Upper lobe of left lung (tissue), 6 donors: ENCODE measurements at regions not wholly inside any gene's neighbourhood (a gene's known extent, or its start where the extent isn't known, plus 50 kb on each side); places are given as distances from the start of the nearest gene placed in this dataset.

Experiments
- ATAC-seq, 2 donors: fragments of 200-7000 bp; cut with Tn5 transposase; one replicate each; pipeline ENCODE4 v1.9.1; 2022; ENCODE audit warnings: mild to moderate bottlenecking in 2 of 2, moderate library complexity in 2 of 2; ENCODE audit not compliant: low FRiP score in 2 of 2
- DNase-seq, 2 donors: peaks; one replicate each; pipeline ENCODE4 v3.0.0-alpha.2; 2019 to 2020
- H3K27ac ChIP-seq, 4 donors: fragments of 200-600 bp; sonication (generic); one replicate each; pipeline ENCODE4 v1.5.1; 2016 to 2019
- H3K27me3 ChIP-seq, 4 donors: fragments of 200-600 bp; sonication (generic); one replicate each; pipeline ENCODE4 v1.5.1; 2017 to 2019
- H3K36me3 ChIP-seq, 4 donors: fragments of 200-600 bp; sonication (generic); one replicate each; pipeline ENCODE4 v1.5.1; 2016 to 2019
- H3K4me1 ChIP-seq, 4 donors: fragments of 200-600 bp; sonication (generic); one replicate each; pipeline ENCODE4 v1.5.1; 2018 to 2019
- H3K4me3 ChIP-seq, 4 donors: fragments of 200-600 bp; sonication (generic); one replicate each; pipeline ENCODE4 v1.5.1; 2017 to 2019; ENCODE audit warnings: mild to moderate bottlenecking in 2 of 4, moderate library complexity in 1 of 4
- H3K9me3 ChIP-seq, 4 donors: fragments of 200-600 bp; sonication (generic); one replicate each; pipeline ENCODE4 v1.5.1; 2018 to 2019
- EP300 ChIP-seq, 4 donors: sonication (generic); formaldehyde crosslinking; IDR thresholded peaks; one replicate each; pipeline ENCODE4 v1.5.1; 2017; ENCODE audit warnings: antibody characterized with exemption in 4 of 4, control low read depth in 2 of 4
- POLR2A ChIP-seq, 4 donors: fragments of 450-650 bp; IDR thresholded peaks; one replicate each; pipeline ENCODE4 v1.5.1; 2016 to 2017; ENCODE audit warnings: antibody characterized with exemption in 4 of 4, mild to moderate bottlenecking in 2 of 4
- POLR2AphosphoS5 ChIP-seq, 2 donors: sonication (generic); formaldehyde crosslinking; IDR thresholded peaks; one replicate each; pipeline ENCODE4 v1.5.1; 2017; ENCODE audit warnings: antibody characterized with exemption in 2 of 2
- WGBS, 2 donors: methylation state at CpG; one replicate each; pipeline ENCODE4 v1.1.5; 2017 to 2018; 5-methylcytosine and 5-hydroxymethylcytosine counted together
- TF ChIP-seq, protein P1 (sequence below), 6 experiments: fragments of 450-650 bp in 4 of 6; fragments of 200-600 bp in 2 of 6; sonication (generic) in 2 of 6; IDR thresholded peaks; one replicate each; pipeline ENCODE4 v1.5.1; 2016 to 2019; ENCODE audit warnings: antibody characterized with exemption in 6 of 6
- donor health status: DM: no; HTN: no; CAD: no; lungs with moderate emphysema.
- donor health status: DM: no; HTN: yes; CAD: no; lungs with severe emphysema.

GRCh38 chr5:143544606-143545005 lies 141.1 kb upstream of the NR3C1 start:
- no peak for DNase-seq
- Histone ChIP-seq H3K27me3 (no peaks in the 10 kb centered on the region), H3K4me3 (no peak overlapping the region), H3K4me1 (no peaks in the 10 kb centered on the region), H3K36me3 (no peaks in the 10 kb centered on the region), H3K27ac (no peak overlapping the region), H3K9me3 (peaks cover 0 to 3% (median under 1%) of the 10 kb centered on the region in 4 donors)
- ATAC-seq: no peak
- TF ChIP-seq, protein P1, sequence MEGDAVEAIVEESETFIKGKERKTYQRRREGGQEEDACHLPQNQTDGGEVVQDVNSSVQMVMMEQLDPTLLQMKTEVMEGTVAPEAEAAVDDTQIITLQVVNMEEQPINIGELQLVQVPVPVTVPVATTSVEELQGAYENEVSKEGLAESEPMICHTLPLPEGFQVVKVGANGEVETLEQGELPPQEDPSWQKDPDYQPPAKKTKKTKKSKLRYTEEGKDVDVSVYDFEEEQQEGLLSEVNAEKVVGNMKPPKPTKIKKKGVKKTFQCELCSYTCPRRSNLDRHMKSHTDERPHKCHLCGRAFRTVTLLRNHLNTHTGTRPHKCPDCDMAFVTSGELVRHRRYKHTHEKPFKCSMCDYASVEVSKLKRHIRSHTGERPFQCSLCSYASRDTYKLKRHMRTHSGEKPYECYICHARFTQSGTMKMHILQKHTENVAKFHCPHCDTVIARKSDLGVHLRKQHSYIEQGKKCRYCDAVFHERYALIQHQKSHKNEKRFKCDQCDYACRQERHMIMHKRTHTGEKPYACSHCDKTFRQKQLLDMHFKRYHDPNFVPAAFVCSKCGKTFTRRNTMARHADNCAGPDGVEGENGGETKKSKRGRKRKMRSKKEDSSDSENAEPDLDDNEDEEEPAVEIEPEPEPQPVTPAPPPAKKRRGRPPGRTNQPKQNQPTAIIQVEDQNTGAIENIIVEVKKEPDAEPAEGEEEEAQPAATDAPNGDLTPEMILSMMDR (IDR thresholded peaks at IDR 0.05): no peak
- TF ChIP-seq POLR2A (IDR thresholded peaks at IDR 0.05): no peak
- TF ChIP-seq EP300 (IDR thresholded peaks at IDR 0.05): no peak
- no peak for TF ChIP-seq POLR2AphosphoS5 (IDR thresholded peaks at IDR 0.05)

- TF ChIP-seq, protein P1 (IDR thresholded peaks at IDR 0.05): no peak
- TF ChIP-seq EP300 (IDR thresholded peaks at IDR 0.05): no peak
- no peak for TF ChIP-seq POLR2A (IDR thresholded peaks at IDR 0.05)
- no peak for TF ChIP-seq POLR2AphosphoS5 (IDR thresholded peaks at IDR 0.05)
- Histone ChIP-seq H3K36me3 (no peaks in the 10 kb centered on the region), H3K4me3 (no peak overlapping the region), H3K9me3 (peaks cover 0 to 10% (median 2%) of the 10 kb centered on the region in 4 donors), H3K4me1 (no peaks in the 10 kb centered on the region), H3K27ac (no peak overlapping the region), H3K27me3 (no peaks in the 10 kb centered on the region)
- WGBS, 2 donors: 62 to 71% methylated on average over 2 of the region's 2 CpGs
- DNase-seq (no peak), ATAC-seq (no peak)
These were observed 140.1 kb upstream of the NR3C1 start for GRCh38 chr5:143543358-143544255.

- peaks cover 0 to 10% (median 2%) of the 10 kb centered on the region in 4 donors for H3K9me3 ChIP-seq
- no peak for TF ChIP-seq EP300 (IDR thresholded peaks at IDR 0.05)
- TF ChIP-seq, protein P1 (IDR thresholded peaks at IDR 0.05): no peak
- TF ChIP-seq POLR2AphosphoS5 (IDR thresholded peaks at IDR 0.05): no peak
- no peak for TF ChIP-seq POLR2A (IDR thresholded peaks at IDR 0.05)
- no peak overlapping the region for H3K4me3 ChIP-seq
- no peak overlapping the region for H3K27ac ChIP-seq
- H3K4me1 ChIP-seq: no peaks in the 10 kb centered on the region
- ATAC-seq (no peak), DNase-seq (no peak)
- no peaks in the 10 kb centered on the region for H3K27me3 ChIP-seq
- 76 to 88% methylated on average over 3 of the region's 3 CpGs for WGBS, 2 donors
- H3K36me3 ChIP-seq: no peaks in the 10 kb centered on the region
These were observed 139.3 kb upstream of the NR3C1 start for GRCh38 chr5:143542798-143543144.

GRCh38 chr5:143541943-143542797 lies 138.7 kb upstream of the NR3C1 start:
- H3K9me3 ChIP-seq: peaks cover 0 to 10% (median 2%) of the 10 kb centered on the region in 4 donors
- TF ChIP-seq POLR2AphosphoS5 (IDR thresholded peaks at IDR 0.05): no peak
- TF ChIP-seq EP300 (IDR thresholded peaks at IDR 0.05): no peak
- TF ChIP-seq, protein P1 (IDR thresholded peaks at IDR 0.05): no peak
- H3K27me3 ChIP-seq: no peaks in the 10 kb centered on the region
- no peak overlapping the region for H3K27ac ChIP-seq
- no peak for ATAC-seq
- H3K36me3 ChIP-seq: no peaks in the 10 kb centered on the region
- WGBS, 2 donors: 71% methylated on average over 6 of the region's 6 CpGs
- H3K4me1 ChIP-seq: no peaks in the 10 kb centered on the region
- no peak for DNase-seq
- H3K4me3 ChIP-seq: no peak overlapping the region
